ENCODE measurements at regions not wholly inside any gene's neighbourhood (a gene's known extent, or its start where the extent isn't known, plus 50 kb on each side); places are given as distances from the start of the nearest gene placed in this dataset.

DNA sequence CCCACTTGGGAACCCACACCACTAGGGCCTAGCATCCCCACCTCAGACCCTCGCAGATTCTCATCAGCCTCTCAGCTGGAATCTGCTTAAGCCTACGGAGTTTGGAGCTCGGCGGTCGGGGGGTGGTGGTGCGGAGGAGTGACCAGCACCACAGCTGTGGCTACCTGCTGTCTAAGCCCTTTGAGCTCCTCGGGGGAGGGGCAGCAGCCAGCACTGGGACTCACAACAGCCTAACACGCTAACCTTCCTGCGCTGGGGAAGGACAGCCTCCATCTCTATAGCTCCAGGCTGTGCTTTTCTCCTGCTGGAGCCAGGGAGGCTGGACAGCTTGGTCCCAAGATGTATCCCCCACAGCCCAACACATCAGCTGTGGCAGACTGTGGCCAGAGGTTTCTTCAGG is 281.5 kb downstream of the USP46 start:
- TF ChIP-seq POLR2A (IDR thresholded peaks at IDR 0.05), result no peak
- TF ChIP-seq, protein P1, sequence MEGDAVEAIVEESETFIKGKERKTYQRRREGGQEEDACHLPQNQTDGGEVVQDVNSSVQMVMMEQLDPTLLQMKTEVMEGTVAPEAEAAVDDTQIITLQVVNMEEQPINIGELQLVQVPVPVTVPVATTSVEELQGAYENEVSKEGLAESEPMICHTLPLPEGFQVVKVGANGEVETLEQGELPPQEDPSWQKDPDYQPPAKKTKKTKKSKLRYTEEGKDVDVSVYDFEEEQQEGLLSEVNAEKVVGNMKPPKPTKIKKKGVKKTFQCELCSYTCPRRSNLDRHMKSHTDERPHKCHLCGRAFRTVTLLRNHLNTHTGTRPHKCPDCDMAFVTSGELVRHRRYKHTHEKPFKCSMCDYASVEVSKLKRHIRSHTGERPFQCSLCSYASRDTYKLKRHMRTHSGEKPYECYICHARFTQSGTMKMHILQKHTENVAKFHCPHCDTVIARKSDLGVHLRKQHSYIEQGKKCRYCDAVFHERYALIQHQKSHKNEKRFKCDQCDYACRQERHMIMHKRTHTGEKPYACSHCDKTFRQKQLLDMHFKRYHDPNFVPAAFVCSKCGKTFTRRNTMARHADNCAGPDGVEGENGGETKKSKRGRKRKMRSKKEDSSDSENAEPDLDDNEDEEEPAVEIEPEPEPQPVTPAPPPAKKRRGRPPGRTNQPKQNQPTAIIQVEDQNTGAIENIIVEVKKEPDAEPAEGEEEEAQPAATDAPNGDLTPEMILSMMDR (IDR thresholded peaks at IDR 0.05), result no peak
- no peak for TF ChIP-seq POLR2AphosphoS5 (IDR thresholded peaks at IDR 0.05; ENCODE audit: insufficient read depth in 1 of 2, low read depth in 1 of 2)
